GM06990 (cell line): ENCODE measurements at regions not wholly inside any gene's neighbourhood (a gene's known extent, or its start where the extent isn't known, plus 50 kb on each side); places are given as distances from the start of the nearest gene placed in this dataset.

Experiments
- DNase-seq: peaks from one replicate; pipeline ENCODE4 v3.0.0-alpha.2; 2011; ENCODE audit not compliant: insufficient read length; ENCODE audit errors: extremely low read depth
- H3K27me3 ChIP-seq: replicated peaks from 2 replicates; pipeline ENCODE4 v1.6.0; 2011; ENCODE audit warnings: low read length; ENCODE audit not compliant: control insufficient read depth, insufficient read depth
- H3K36me3 ChIP-seq: 2 replicates; pipeline ENCODE4 v1.5.1; 2011; ENCODE audit warnings: low read length; ENCODE audit not compliant: control insufficient read depth, insufficient read depth
- H3K4me3 ChIP-seq: replicated peaks from 2 replicates; pipeline ENCODE4 v1.5.1; 2011; ENCODE audit warnings: low read depth, mild to moderate bottlenecking, control low read depth, low read length
- CTCF ChIP-seq: IDR thresholded peaks from 2 replicates; pipeline ENCODE4 v1.5.1; 2011; ENCODE audit warnings: low read length, control low read depth, mild to moderate bottlenecking, inconsistent platforms; ENCODE audit not compliant: insufficient read depth, poor library complexity, severe bottlenecking

GRCh38 chr10:63878428-63878827, 357.2 kb downstream of the REEP3 start:
- no peak for DNase-seq
- H3K27me3 ChIP-seq = no peaks in the 10 kb centered on the region; the same call in 1 of the 2 replicates
- TF ChIP-seq CTCF = no peak
- no peaks in the 10 kb centered on the region for H3K36me3 ChIP-seq
- no peak overlapping the region for H3K4me3 ChIP-seq

- Histone ChIP-seq H3K36me3 (no peaks in the 10 kb centered on the region), H3K4me3 (no peak overlapping the region), H3K27me3 (no peaks in the 10 kb centered on the region; the same call in 1 of the 2 replicates)
- TF ChIP-seq CTCF = no peak
- DNase-seq = no peak
Measured at GRCh38 chr10:63883861-63884260, 362.7 kb downstream of the REEP3 start.

GRCh38 chr10:63884426-63884825, 363.2 kb downstream of the REEP3 start:
- Histone ChIP-seq H3K27me3 (no peaks in the 10 kb centered on the region; the same call in 1 of the 2 replicates), H3K4me3 (no peak overlapping the region), H3K36me3 (no peaks in the 10 kb centered on the region)
- TF ChIP-seq CTCF = no peak
- no peak for DNase-seq

GRCh38 chr10:63885156-63885555, 364.0 kb downstream of the REEP3 start:
- no peaks in the 10 kb centered on the region; the same call in 1 of the 2 replicates for H3K27me3 ChIP-seq
- H3K4me3 ChIP-seq = no peak overlapping the region
- no peak for DNase-seq
- TF ChIP-seq CTCF = no peak
- H3K36me3 ChIP-seq = no peaks in the 10 kb centered on the region

GRCh38 chr10:63886281-63887022, 365.3 kb downstream of the REEP3 start:
- TF ChIP-seq CTCF = no peak
- no peak for DNase-seq
- Histone ChIP-seq H3K36me3 (no peaks in the 10 kb centered on the region), H3K27me3 (no peaks in the 10 kb centered on the region; the same call in 1 of the 2 replicates), H3K4me3 (no peak overlapping the region)
